ENCODE measurements at regions not wholly inside any gene's neighbourhood (a gene's known extent, or its start where the extent isn't known, plus 50 kb on each side); places are given as distances from the start of the nearest gene placed in this dataset.

- ATAC-seq (no peak), DNase-seq (no peak)
- intact Hi-C loops (cut with DNase I, micrococcal nuclease): no loop called here
Measured at GRCh38 chr5:171689853-171690417, 95.7 kb upstream of the SMIM23 start.

DNA sequence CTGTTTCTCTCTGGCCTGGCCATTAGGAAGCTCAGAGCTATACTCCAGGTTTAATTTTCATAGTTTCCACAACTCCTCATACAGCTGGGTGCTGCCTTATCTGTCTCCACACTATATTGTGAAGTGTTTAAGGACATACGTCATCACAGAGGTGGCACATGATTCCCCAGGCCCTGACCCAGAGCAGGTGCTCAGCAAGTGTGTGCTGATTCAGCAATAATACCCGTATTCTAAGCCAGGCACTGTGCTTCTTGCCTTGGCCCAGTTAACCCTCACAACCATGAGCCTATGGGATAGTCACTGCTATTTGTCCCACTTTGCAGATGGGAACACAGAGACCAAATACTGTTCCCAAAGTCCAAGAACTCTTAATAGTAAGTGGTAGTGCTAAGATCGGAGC is 93.5 kb upstream of the SMIM23 start:
- DNase-seq (no peak), ATAC-seq (no peak)
- intact Hi-C loops (cut with DNase I, micrococcal nuclease): no loop called here

DNA sequence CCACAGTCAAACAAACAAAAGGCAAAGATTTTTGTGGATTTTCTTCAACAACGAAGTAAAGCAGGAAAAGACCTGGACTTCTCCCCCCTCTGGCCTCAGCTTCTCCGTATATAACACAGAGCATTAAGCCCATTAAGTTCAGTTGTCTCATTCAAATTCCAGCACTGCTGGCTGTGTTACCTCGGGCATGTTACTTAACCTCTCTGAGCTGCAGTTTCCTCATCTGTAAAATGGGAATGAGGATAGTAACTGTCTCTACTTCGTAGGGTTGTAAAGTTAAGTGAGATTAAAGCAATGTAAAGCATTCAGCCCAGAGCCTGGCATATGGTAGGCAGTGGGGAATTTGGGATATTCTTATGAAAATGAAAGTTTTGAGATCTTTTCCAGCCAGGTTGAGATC is 92.7 kb upstream of the SMIM23 start:
- intact Hi-C loops (cut with DNase I, micrococcal nuclease): no loop called here
- ATAC-seq (no peak), DNase-seq (no peak)

GRCh38 chr5:171693412-171693811 is 92.2 kb upstream of the SMIM23 start:
- intact Hi-C loops (cut with DNase I, micrococcal nuclease): no loop called here
- no peak for DNase-seq
- no peak for ATAC-seq

DNA sequence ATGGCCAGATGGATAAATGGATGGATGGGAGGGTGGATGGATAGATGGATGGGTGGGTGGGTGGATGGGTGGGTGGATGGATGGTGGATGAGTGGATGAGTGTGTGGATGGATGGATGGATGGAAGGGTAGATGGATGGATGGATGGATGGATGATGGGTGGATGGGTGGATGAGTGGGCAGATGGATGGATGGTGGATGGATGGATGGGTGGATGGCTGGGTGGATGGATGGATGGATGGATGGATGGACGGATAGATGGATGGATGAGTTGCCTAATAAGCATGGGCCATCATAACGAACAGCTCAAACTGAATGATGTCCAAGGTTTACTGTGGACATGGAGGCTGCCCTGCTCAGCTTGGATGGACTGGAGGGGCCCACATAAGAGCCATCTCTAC is 89.8 kb upstream of the SMIM23 start:
- no peak for ATAC-seq
- DNase-seq: no peak
- intact Hi-C loops (cut with DNase I, micrococcal nuclease): no loop called here

DNA sequence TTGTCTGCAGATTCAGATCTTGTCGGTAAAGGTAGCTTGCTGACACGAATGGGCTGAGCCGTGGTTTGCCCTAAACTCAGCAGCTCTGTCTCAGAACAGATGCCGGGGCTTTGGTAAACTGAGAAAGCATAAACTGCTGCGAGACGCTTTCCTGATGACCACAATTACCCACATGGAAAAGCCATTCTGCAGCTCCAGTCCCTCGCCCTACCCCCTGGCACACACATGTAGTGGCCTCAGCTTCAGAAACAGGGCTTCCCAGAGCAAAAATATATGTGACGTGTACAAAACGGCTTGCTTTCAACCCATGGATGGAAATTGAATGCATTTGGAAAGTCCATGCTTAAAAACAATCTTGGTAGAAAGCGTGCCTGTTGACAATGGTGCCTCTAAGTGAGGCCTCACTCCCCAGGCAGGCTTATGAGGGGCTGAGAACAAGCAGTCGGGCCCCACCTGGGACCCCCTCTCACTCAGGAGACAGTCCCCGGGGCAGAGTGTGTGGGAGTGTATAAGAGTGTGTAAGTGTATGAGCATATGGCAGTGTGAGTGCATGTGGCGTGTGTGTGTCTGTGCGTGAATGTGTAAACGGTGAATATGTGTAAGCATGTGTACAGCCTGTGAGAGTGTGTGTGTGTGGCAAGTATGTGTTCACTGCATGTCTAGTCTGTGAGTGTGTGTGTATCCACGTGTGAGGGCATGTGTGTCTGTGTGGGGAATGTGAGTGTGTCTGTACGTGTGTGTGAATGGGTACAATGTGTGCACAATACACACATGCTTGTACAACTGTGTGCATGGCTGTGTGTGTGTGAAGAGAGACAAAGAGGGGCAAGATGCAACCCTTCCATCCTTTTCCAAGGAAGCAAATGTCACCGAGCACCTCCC is 88.2 kb upstream of the SMIM23 start:
- DNase-seq: no peak
- no peak for ATAC-seq
- intact Hi-C loops (cut with DNase I, micrococcal nuclease): no loop called here

- DNase-seq: no peak
- no peak for ATAC-seq
- intact Hi-C loops (cut with DNase I, micrococcal nuclease): no loop called here
Measured at GRCh38 chr5:171700318-171700912, 85.2 kb upstream of the SMIM23 start.

- DNase-seq: no peak
- intact Hi-C loops (cut with DNase I, micrococcal nuclease): no loop called here
- no peak for ATAC-seq
Measured at GRCh38 chr5:171701100-171701541, 84.5 kb upstream of the SMIM23 start.

DNA sequence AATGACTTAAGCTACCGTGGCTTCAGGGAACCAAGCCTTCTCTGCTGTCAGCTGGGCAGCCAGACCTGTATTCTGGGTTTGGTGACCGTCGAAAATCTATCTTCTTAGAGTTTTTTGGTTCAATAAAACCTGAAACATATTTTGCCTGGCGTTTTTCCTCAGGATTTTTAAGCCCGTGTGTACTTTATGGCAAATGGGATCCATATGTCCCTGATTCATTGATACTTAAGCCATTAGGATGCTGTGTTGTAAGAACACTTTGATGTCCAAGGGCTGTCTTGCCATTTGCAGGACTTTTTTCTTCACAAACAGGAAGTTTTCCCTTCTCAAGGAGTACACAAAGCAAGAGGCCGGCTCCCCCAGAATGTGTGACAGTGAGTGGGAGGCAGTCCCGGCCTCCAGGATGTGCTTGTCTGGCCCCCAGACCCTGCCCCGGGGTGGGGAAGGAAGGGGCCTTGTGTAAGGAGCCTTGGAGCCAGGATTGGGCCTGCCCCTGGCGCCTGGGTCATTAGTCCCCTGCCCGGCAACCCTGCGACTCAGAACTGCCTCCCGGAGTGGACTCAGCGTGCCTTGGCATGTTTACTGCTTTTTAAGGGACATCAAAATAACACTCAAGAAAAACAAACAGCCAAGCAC is 83.4 kb upstream of the SMIM23 start:
- ATAC-seq: no peak
- intact Hi-C loops (cut with DNase I, micrococcal nuclease): no loop called here

DNA sequence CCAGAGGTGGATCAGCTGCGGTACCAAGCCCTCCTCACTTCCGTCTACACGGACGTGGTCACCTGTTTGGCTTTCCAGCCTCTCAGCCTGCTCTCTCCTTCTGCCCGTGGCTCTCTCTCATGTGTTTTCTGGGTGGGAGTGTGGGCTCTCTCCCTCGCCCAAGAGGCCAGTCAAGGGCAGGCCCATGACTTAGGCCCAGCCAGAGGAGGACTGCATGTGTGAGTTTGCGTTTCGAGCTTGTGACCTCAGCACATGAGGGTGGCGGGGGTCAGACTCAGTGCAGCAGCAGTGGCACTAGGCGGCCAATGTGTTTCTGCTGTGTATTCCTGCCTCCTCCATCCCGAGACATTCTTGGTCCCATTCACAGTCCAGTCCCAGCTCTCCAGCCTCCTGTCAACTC is 82.5 kb upstream of the SMIM23 start:
- intact Hi-C loops (cut with DNase I, micrococcal nuclease): no loop called here
- no peak for DNase-seq
- ATAC-seq: no peak

More for the DNA sequence above, 83.4 kb upstream of the SMIM23 start:
- DNase-seq: no peak

GRCh38 chr5:171705036-171705435 is 80.6 kb upstream of the SMIM23 start:
- intact Hi-C loops (cut with DNase I, micrococcal nuclease): no loop called here
- no peak for ATAC-seq
- DNase-seq: no peak

GRCh38 chr5:171705830-171706468 is 79.7 kb upstream of the SMIM23 start:
- ATAC-seq: no peak
- no peak for DNase-seq
- intact Hi-C loops (cut with DNase I, micrococcal nuclease): no loop called here

- ATAC-seq: no peak
- intact Hi-C loops (cut with DNase I, micrococcal nuclease): no loop called here
Measured at GRCh38 chr5:171706736-171707441, 78.7 kb upstream of the SMIM23 start.

DNA sequence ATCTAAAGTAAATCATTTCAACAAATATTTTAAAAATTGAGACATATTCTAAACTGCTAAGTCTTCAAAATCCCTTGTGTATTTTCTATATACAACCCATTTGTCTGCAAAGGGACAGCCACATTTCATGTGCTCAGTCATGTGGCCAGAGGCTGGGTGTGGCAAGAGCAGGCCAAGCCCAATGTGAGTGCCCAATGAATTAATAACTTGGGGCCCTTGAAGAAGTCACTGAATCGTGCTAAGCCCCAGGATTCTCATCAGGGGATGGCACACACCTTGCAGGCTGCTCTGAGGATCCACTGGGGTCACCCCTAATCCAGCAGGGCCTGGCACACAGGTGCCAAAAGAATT is 78.2 kb upstream of the SMIM23 start:
- DNase-seq (no peak), ATAC-seq (no peak)
- intact Hi-C loops (cut with DNase I, micrococcal nuclease): no loop called here

More at GRCh38 chr5:171706736-171707441, 78.7 kb upstream of the SMIM23 start:
- no peak for DNase-seq

DNA sequence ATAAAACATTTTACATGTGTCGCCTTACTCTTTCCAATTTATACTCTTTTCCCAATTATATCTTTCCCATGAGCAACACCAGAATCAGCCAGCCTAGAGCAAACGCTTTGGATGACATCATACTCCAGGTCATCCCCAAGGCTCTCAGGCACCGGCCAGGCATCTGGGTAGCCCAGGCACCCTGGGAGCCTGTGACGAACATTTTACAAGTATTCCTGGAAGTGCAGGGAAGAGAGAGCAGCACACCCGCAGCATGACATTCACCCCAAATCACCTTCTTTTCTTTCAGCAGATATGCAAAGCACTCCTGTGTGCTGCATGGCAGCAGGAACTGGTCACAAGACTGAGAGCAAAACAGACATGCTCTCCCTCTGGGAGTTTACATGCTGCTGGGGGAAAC is 75.7 kb upstream of the SMIM23 start:
- ATAC-seq: no peak
- DNase-seq: no peak
- intact Hi-C loops (cut with DNase I, micrococcal nuclease): no loop called here

GRCh38 chr5:171710451-171711024 is 75.1 kb upstream of the SMIM23 start:
- no peak for ATAC-seq
- DNase-seq: no peak
- intact Hi-C loops (cut with DNase I, micrococcal nuclease): no loop called here

DNA sequence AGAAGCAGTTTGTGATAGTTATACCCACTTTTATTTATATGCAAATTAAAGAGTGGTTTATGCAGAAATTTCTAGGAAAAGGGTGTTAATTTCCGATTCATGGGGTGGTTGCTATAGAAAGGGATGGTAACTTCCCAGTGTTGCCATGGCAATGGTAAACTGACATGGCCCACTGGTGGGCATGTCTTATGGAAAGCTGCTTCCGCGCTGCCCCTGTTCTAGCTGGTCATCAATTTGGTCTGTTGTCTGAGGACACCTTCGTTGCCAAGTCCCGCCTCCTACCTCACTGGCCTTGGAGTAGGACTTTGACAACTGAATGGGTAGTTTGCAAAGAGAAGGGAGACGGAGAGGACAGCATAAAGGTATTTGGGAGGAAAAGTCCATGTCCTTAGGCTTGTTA is 74.0 kb upstream of the SMIM23 start:
- DNase-seq (no peak), ATAC-seq (no peak)
- intact Hi-C loops (cut with DNase I, micrococcal nuclease): no loop called here

GRCh38 chr5:171712616-171713015 is 73.0 kb upstream of the SMIM23 start:
- no peak for ATAC-seq
- intact Hi-C loops (cut with DNase I, micrococcal nuclease): no loop called here
- no peak for DNase-seq

GRCh38 chr5:171713152-171713551 is 72.5 kb upstream of the SMIM23 start:
- intact Hi-C loops (cut with DNase I, micrococcal nuclease): no loop called here
- no peak for DNase-seq
- ATAC-seq: no peak

Measured in left colon (tissue), 2 donors.